HEK293 (cell line): ENCODE measurements at regions not wholly inside any gene's neighbourhood (a gene's known extent, or its start where the extent isn't known, plus 50 kb on each side); places are given as distances from the start of the nearest gene placed in this dataset.

ENCODE experiments used
- CTCF ChIA-PET: fragments of 350-600 bp; formaldehyde crosslinking; extraction: SDS; loops from one replicate; lab custom pipeline; 2021; ENCODE audit warnings: antibody characterized with exemption; lab: Yijun Ruan, JAX
- POLR2A ChIA-PET: fragments of 300-600 bp; formaldehyde crosslinking; extraction: SDS; loops from one replicate; lab custom pipeline; 2020; ENCODE audit warnings: antibody characterized with exemption, inconsistent platforms; lab: Yijun Ruan, JAX
- H3K27ac ChIP-seq: fragments of 200-500 bp; sonication (Bioruptor generic); 2 replicates; pipeline ENCODE4 v1.5.1; 2014; ENCODE audit warnings: low read depth, low read length, control low read depth, inconsistent platforms; ENCODE audit errors: extremely low read depth
- H3K36me3 ChIP-seq, 2 experiments: fragments of 200-500 bp in 1 of 2; sonication (Bioruptor generic) in 1 of 2; 1 replicate in 1 of 2; 2 replicates in 1 of 2; pipeline ENCODE4 v1.5.1; 2014 to 2017; ENCODE audit warnings: inconsistent platforms in 2 of 2, low read length in 2 of 2; ENCODE audit not compliant: control insufficient read depth in 2 of 2, insufficient read depth in 1 of 2
- H3K4me1 ChIP-seq: fragments of 200-500 bp; sonication (Bioruptor generic); 2 replicates; pipeline ENCODE4 v1.5.1; 2014; ENCODE audit warnings: mild to moderate bottlenecking, low read length, inconsistent platforms; ENCODE audit not compliant: control insufficient read depth, insufficient read depth
- H3K4me3 ChIP-seq: 2 replicates; pipeline ENCODE4 v1.5.1; 2011; ENCODE audit warnings: low read depth, mild to moderate bottlenecking, control low read depth, low read length, moderate library complexity
- H3K9me3 ChIP-seq: fragments of 200-500 bp; sonication (Bioruptor generic); 2 replicates; pipeline ENCODE4 v1.5.1; 2014; ENCODE audit warnings: low read depth, low read length, inconsistent platforms; ENCODE audit not compliant: control insufficient read depth, insufficient read depth
- BCL11B ChIP-seq: fragments of 450-650 bp; formaldehyde crosslinking; IDR thresholded peaks from 2 replicates; pipeline ENCODE4 v1.5.1; 2016; ENCODE audit warnings: low read depth, missing biosample characterization, missing genetic modification characterization
- GLIS2 ChIP-seq: fragments of 450-650 bp; formaldehyde crosslinking; IDR thresholded peaks from 2 replicates; pipeline ENCODE4 v1.5.1; 2016; ENCODE audit warnings: missing biosample characterization, missing genetic modification characterization
- SALL2 ChIP-seq: fragments of 450-650 bp; formaldehyde crosslinking; IDR thresholded peaks from 2 replicates; pipeline ENCODE4 v1.5.0; 2017; ENCODE audit warnings: missing biosample characterization, mild to moderate bottlenecking, missing genetic modification characterization, borderline replicate concordance
- WT1 ChIP-seq: fragments of 450-650 bp; formaldehyde crosslinking; IDR thresholded peaks from 2 replicates; pipeline ENCODE4 v1.5.1; 2016; ENCODE audit warnings: missing biosample characterization, missing genetic modification characterization
- ZBTB17 ChIP-seq: fragments of 450-650 bp; formaldehyde crosslinking; IDR thresholded peaks from 2 replicates; pipeline ENCODE4 v1.5.1; 2016; ENCODE audit warnings: missing biosample characterization, missing genetic modification characterization
- ZBTB21 ChIP-seq: fragments of 450-650 bp; formaldehyde crosslinking; IDR thresholded peaks from 2 replicates; pipeline ENCODE4 v1.5.1; 2017; ENCODE audit warnings: missing biosample characterization, missing genetic modification characterization
- ZNF175 ChIP-seq: fragments of 450-650 bp; formaldehyde crosslinking; IDR thresholded peaks from 2 replicates; pipeline ENCODE4 v1.5.1; 2016; ENCODE audit warnings: missing biosample characterization, missing genetic modification characterization
- ZNF223 ChIP-seq: fragments of 450-650 bp; formaldehyde crosslinking; IDR thresholded peaks from 2 replicates; pipeline ENCODE4 v1.5.1; 2016; ENCODE audit warnings: missing biosample characterization, missing genetic modification characterization
- ZNF404 ChIP-seq: fragments of 450-650 bp; formaldehyde crosslinking; IDR thresholded peaks from 2 replicates; pipeline ENCODE4 v1.5.1; 2017; ENCODE audit warnings: missing biosample characterization, missing genetic modification characterization
- ZNF510 ChIP-seq: fragments of 450-650 bp; formaldehyde crosslinking; IDR thresholded peaks from 2 replicates; pipeline ENCODE4 v1.5.1; 2018; ENCODE audit warnings: mild to moderate bottlenecking, missing genetic modification characterization, missing biosample characterization; ENCODE audit not compliant: insufficient replicate concordance
- ZNF560 ChIP-seq: fragments of 450-650 bp; formaldehyde crosslinking; IDR thresholded peaks from 2 replicates; pipeline ENCODE4 v1.5.1; 2017; ENCODE audit warnings: missing biosample characterization, missing genetic modification characterization, borderline replicate concordance
- ZNF707 ChIP-seq: fragments of 450-650 bp; formaldehyde crosslinking; IDR thresholded peaks from 2 replicates; pipeline ENCODE4 v1.5.1; 2016; ENCODE audit warnings: missing biosample characterization, missing genetic modification characterization
- ZNF791 ChIP-seq: fragments of 450-650 bp; formaldehyde crosslinking; IDR thresholded peaks from 2 replicates; pipeline ENCODE4 v1.5.1; 2016; ENCODE audit warnings: missing biosample characterization, missing genetic modification characterization
- ZSCAN23 ChIP-seq: fragments of 450-650 bp; formaldehyde crosslinking; IDR thresholded peaks from 2 replicates; pipeline ENCODE4 v1.5.1; 2016; ENCODE audit warnings: missing biosample characterization, missing genetic modification characterization
- TF ChIP-seq, protein P1 (sequence below): fragments of 450-650 bp; formaldehyde crosslinking; IDR thresholded peaks from 2 replicates; pipeline ENCODE4 v1.5.1; 2016; ENCODE audit warnings: missing biosample characterization, missing genetic modification characterization, borderline replicate concordance
- TF ChIP-seq, protein P2 (sequence below): fragments of 450-650 bp; formaldehyde crosslinking; IDR thresholded peaks from 2 replicates; pipeline ENCODE4 v1.5.1; 2016; ENCODE audit warnings: missing biosample characterization, missing genetic modification characterization
- TF ChIP-seq, protein P3 (sequence below): fragments of 450-650 bp; formaldehyde crosslinking; IDR thresholded peaks from 2 replicates; pipeline ENCODE4 v1.5.1; 2017; ENCODE audit warnings: missing biosample characterization, mild to moderate bottlenecking, missing genetic modification characterization, moderate library complexity
- TF ChIP-seq, protein P4 (sequence below): fragments of 450-650 bp; formaldehyde crosslinking; IDR thresholded peaks from 2 replicates; pipeline ENCODE4 v1.5.1; 2016; ENCODE audit warnings: missing biosample characterization, missing genetic modification characterization
- TF ChIP-seq, protein P5 (sequence below): fragments of 450-650 bp; formaldehyde crosslinking; IDR thresholded peaks from 2 replicates; pipeline ENCODE4 v1.5.1; 2016; ENCODE audit warnings: missing biosample characterization, missing genetic modification characterization, borderline replicate concordance
- TF ChIP-seq, protein P6 (sequence below): fragments of 450-650 bp; formaldehyde crosslinking; IDR thresholded peaks from 2 replicates; pipeline ENCODE4 v1.5.1; 2016; ENCODE audit warnings: missing biosample characterization, missing genetic modification characterization

DNA sequence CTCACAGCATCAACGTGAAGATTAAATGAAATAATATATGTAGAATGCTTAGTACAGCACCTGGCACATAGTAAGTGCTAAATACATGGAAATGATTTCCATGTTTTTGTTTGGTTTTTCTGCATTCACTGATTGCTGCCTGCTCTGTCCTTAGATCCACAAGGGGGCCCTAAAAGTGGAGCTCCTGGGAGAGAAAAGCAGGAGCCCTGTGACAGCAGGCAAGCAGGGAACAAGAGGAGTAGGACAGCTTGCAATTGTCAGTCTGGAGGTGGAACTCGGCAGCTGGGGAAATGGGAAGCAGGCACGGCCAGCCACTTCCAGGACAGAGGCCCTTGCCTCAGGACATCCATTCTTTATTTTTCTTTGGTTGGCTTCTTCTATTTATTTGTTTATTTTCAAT lies 292.9 kb downstream of the BMP4 start:
- POLR2A ChIA-PET: no interaction called here

More for the DNA sequence above, 292.9 kb downstream of the BMP4 start:
- CTCF ChIA-PET: no interaction called here
- no peaks in the 10 kb centered on the region for H3K9me3 ChIP-seq
- TF ChIP-seq ZNF560 (tag by site-specific recombination) (no peak), ZBTB17 (tag by site-specific recombination) (no peak), ZNF404 (no peak), WT1 (no peak), ZBTB21 (tag by site-specific recombination) (no peak), ZSCAN23 (tag by site-specific recombination) (no peak), ZNF791 (tag by site-specific recombination) (no peak), BCL11B (tag by site-specific recombination) (no peak), ZNF510 (tag by site-specific recombination) (no peak), GLIS2 (tag by site-specific recombination) (no peak), ZNF707 (tag by site-specific recombination) (no peak), ZNF223 (tag by site-specific recombination) (no peak), SALL2 (no peak), ZNF175 (no peak)
- TF ChIP-seq, protein P1, sequence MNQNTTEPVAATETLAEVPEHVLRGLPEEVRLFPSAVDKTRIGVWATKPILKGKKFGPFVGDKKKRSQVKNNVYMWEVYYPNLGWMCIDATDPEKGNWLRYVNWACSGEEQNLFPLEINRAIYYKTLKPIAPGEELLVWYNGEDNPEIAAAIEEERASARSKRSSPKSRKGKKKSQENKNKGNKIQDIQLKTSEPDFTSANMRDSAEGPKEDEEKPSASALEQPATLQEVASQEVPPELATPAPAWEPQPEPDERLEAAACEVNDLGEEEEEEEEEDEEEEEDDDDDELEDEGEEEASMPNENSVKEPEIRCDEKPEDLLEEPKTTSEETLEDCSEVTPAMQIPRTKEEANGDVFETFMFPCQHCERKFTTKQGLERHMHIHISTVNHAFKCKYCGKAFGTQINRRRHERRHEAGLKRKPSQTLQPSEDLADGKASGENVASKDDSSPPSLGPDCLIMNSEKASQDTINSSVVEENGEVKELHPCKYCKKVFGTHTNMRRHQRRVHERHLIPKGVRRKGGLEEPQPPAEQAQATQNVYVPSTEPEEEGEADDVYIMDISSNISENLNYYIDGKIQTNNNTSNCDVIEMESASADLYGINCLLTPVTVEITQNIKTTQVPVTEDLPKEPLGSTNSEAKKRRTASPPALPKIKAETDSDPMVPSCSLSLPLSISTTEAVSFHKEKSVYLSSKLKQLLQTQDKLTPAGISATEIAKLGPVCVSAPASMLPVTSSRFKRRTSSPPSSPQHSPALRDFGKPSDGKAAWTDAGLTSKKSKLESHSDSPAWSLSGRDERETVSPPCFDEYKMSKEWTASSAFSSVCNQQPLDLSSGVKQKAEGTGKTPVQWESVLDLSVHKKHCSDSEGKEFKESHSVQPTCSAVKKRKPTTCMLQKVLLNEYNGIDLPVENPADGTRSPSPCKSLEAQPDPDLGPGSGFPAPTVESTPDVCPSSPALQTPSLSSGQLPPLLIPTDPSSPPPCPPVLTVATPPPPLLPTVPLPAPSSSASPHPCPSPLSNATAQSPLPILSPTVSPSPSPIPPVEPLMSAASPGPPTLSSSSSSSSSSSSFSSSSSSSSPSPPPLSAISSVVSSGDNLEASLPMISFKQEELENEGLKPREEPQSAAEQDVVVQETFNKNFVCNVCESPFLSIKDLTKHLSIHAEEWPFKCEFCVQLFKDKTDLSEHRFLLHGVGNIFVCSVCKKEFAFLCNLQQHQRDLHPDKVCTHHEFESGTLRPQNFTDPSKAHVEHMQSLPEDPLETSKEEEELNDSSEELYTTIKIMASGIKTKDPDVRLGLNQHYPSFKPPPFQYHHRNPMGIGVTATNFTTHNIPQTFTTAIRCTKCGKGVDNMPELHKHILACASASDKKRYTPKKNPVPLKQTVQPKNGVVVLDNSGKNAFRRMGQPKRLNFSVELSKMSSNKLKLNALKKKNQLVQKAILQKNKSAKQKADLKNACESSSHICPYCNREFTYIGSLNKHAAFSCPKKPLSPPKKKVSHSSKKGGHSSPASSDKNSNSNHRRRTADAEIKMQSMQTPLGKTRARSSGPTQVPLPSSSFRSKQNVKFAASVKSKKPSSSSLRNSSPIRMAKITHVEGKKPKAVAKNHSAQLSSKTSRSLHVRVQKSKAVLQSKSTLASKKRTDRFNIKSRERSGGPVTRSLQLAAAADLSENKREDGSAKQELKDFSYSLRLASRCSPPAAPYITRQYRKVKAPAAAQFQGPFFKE (tag by site-specific recombination): no peak
- TF ChIP-seq, protein P2, sequence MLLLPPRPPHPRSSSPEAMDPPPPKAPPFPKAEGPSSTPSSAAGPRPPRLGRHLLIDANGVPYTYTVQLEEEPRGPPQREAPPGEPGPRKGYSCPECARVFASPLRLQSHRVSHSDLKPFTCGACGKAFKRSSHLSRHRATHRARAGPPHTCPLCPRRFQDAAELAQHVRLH (tag by site-specific recombination): no peak
- TF ChIP-seq, protein P3, sequence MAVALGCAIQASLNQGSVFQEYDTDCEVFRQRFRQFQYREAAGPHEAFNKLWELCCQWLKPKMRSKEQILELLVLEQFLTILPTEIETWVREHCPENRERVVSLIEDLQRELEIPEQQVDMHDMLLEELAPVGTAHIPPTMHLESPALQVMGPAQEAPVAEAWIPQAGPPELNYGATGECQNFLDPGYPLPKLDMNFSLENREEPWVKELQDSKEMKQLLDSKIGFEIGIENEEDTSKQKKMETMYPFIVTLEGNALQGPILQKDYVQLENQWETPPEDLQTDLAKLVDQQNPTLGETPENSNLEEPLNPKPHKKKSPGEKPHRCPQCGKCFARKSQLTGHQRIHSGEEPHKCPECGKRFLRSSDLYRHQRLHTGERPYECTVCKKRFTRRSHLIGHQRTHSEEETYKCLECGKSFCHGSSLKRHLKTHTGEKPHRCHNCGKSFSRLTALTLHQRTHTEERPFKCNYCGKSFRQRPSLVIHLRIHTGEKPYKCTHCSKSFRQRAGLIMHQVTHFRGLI (tag by site-specific recombination): no peak
- TF ChIP-seq, protein P4, sequence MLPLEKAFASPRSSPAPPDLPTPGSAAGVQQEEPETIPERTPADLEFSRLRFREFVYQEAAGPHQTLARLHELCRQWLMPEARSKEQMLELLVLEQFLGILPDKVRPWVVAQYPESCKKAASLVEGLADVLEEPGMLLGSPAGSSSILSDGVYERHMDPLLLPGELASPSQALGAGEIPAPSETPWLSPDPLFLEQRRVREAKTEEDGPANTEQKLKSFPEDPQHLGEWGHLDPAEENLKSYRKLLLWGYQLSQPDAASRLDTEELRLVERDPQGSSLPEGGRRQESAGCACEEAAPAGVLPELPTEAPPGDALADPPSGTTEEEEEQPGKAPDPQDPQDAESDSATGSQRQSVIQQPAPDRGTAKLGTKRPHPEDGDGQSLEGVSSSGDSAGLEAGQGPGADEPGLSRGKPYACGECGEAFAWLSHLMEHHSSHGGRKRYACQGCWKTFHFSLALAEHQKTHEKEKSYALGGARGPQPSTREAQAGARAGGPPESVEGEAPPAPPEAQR (tag by site-specific recombination): no peak
- TF ChIP-seq, protein P5, sequence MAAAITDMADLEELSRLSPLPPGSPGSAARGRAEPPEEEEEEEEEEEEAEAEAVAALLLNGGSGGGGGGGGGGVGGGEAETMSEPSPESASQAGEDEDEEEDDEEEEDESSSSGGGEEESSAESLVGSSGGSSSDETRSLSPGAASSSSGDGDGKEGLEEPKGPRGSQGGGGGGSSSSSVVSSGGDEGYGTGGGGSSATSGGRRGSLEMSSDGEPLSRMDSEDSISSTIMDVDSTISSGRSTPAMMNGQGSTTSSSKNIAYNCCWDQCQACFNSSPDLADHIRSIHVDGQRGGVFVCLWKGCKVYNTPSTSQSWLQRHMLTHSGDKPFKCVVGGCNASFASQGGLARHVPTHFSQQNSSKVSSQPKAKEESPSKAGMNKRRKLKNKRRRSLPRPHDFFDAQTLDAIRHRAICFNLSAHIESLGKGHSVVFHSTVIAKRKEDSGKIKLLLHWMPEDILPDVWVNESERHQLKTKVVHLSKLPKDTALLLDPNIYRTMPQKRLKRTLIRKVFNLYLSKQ: no peak
- TF ChIP-seq, protein P6, sequence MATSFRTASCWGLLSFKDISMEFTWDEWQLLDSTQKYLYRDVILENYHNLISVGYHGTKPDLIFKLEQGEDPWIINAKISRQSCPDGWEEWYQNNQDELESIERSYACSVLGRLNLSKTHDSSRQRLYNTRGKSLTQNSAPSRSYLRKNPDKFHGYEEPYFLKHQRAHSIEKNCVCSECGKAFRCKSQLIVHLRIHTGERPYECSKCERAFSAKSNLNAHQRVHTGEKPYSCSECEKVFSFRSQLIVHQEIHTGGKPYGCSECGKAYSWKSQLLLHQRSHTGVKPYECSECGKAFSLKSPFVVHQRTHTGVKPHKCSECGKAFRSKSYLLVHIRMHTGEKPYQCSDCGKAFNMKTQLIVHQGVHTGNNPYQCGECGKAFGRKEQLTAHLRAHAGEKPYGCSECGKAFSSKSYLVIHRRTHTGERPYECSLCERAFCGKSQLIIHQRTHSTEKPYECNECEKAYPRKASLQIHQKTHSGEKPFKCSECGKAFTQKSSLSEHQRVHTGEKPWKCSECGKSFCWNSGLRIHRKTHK: no peak
- no peaks in the 10 kb centered on the region for H3K36me3 ChIP-seq
- no peak overlapping the region for H3K4me3 ChIP-seq
- no peak overlapping the region for H3K27ac ChIP-seq
- H3K4me1 ChIP-seq: no peaks in the 10 kb centered on the region
